GM12864 (cell line): ENCODE measurements at regions not wholly inside any gene's neighbourhood (a gene's known extent, or its start where the extent isn't known, plus 50 kb on each side); places are given as distances from the start of the nearest gene placed in this dataset.

Experiments used
- DNase-seq: peaks from one replicate; pipeline ENCODE4 v3.0.0-alpha.2; 2011; ENCODE audit warnings: low read depth
- H3K4me3 ChIP-seq: 2 replicates; pipeline ENCODE4 v1.5.1; 2011; ENCODE audit warnings: mild to moderate bottlenecking, low read depth, low read length, control low read depth
- CTCF ChIP-seq: IDR thresholded peaks from 2 replicates; pipeline ENCODE4 v1.5.1; 2011; ENCODE audit warnings: low read depth, mild to moderate bottlenecking, moderate library complexity, low read length, control low read depth, inconsistent platforms; ENCODE audit errors: missing control alignments

GRCh38 chr9:87093777-87094176 is 146.5 kb upstream of the GAS1 start:
- DNase-seq: no peak
- TF ChIP-seq CTCF: no peak
- H3K4me3 ChIP-seq: no peak overlapping the region

GRCh38 chr9:87095951-87096350 is 148.6 kb upstream of the GAS1 start:
- DNase-seq: no peak
- H3K4me3 ChIP-seq: no peak overlapping the region
- TF ChIP-seq CTCF: no peak

- no peak overlapping the region for H3K4me3 ChIP-seq
- no peak for DNase-seq
- no peak for TF ChIP-seq CTCF
Measured at GRCh38 chr9:87096506-87096905, 149.2 kb upstream of the GAS1 start.

- no peak overlapping the region for H3K4me3 ChIP-seq
- no peak for TF ChIP-seq CTCF
- DNase-seq: no peak
Measured at GRCh38 chr9:87097238-87097637, 149.9 kb upstream of the GAS1 start.

GRCh38 chr9:87099407-87099806 is 152.1 kb upstream of the GAS1 start:
- TF ChIP-seq CTCF: no peak
- no peak for DNase-seq
- no peak overlapping the region for H3K4me3 ChIP-seq

GRCh38 chr9:87100001-87100400 is 152.7 kb upstream of the GAS1 start:
- H3K4me3 ChIP-seq: no peak overlapping the region
- no peak for TF ChIP-seq CTCF

GRCh38 chr9:87102126-87102525 is 154.8 kb upstream of the GAS1 start:
- no peak for DNase-seq
- H3K4me3 ChIP-seq: no peak overlapping the region
- TF ChIP-seq CTCF: no peak

More at GRCh38 chr9:87100001-87100400, 152.7 kb upstream of the GAS1 start:
- DNase-seq: no peak
